CD4-positive, alpha-beta T cell (primary cell): ENCODE measurements at regions not wholly inside any gene's neighbourhood (a gene's known extent, or its start where the extent isn't known, plus 50 kb on each side); places are given as distances from the start of the nearest gene placed in this dataset.
"Not testable (repeated sequence)": the region's sequence is repeated elsewhere in the genome, so short reads cannot be mapped to it uniquely, and the experiment has no call there.

ENCODE experiments used
- ATAC-seq: fragments of 200-7000 bp; cut with Tn5 transposase; one replicate; pipeline ENCODE4 v1.10.0; 2022; ENCODE audit warnings: mild to moderate bottlenecking; ENCODE audit not compliant: poor library complexity
- CTCF ChIA-PET: fragments of 350-600 bp; sonication (Branson Sonifier 250); formaldehyde crosslinking; loops from one replicate; lab custom pipeline; 2021; ENCODE audit warnings: antibody characterized with exemption, inconsistent platforms; lab: Charles Lee
- POLR2A ChIA-PET: fragments of 350-600 bp; sonication (Branson Sonifier 250); formaldehyde crosslinking; loops from one replicate; lab custom pipeline; 2021; ENCODE audit warnings: antibody characterized with exemption, inconsistent platforms; lab: Charles Lee
- DNase-seq, 14 experiments: peaks; one replicate each; pipeline ENCODE4 v3.0.0-alpha.2; 2013 to 2020; ENCODE audit warnings: mixed read lengths in 2 of 14
- H3K27ac ChIP-seq, 2 donors: one replicate each; pipeline versions ENCODE4 v1.5.1 to v1.7.0; 2013; ENCODE audit warnings: low read length in 2 of 2, low read depth in 1 of 2, mild to moderate bottlenecking in 1 of 2
- H3K27me3 ChIP-seq, 2 experiments: 1 replicate in 1 of 2; 2 replicates in 1 of 2; pipeline versions ENCODE4 v1.6.1 to v1.7.0; 2013; ENCODE audit warnings: low read length in 2 of 2, control low read depth in 1 of 2, mild to moderate bottlenecking in 1 of 2, moderate library complexity in 1 of 2; ENCODE audit not compliant: insufficient read depth in 2 of 2, control insufficient read depth in 1 of 2
- H3K36me3 ChIP-seq: one replicate; pipeline ENCODE4 v1.6.1; 2013; ENCODE audit warnings: low read length, control low read depth; ENCODE audit not compliant: insufficient read depth
- H3K4me1 ChIP-seq: one replicate; pipeline ENCODE4 v1.6.1; 2013; ENCODE audit warnings: low read length, control low read depth; ENCODE audit not compliant: insufficient read depth
- H3K4me3 ChIP-seq: one replicate; pipeline ENCODE4 v1.5.1; 2013; ENCODE audit warnings: mild to moderate bottlenecking, low read length, moderate library complexity
- H3K9me3 ChIP-seq, 2 experiments: 1 replicate in 1 of 2; 2 replicates in 1 of 2; pipeline versions ENCODE4 v1.6.1 to v1.7.0; 2013; ENCODE audit warnings: low read length in 2 of 2, mild to moderate bottlenecking in 2 of 2, control low read depth in 1 of 2, moderate library complexity in 1 of 2; ENCODE audit not compliant: control insufficient read depth in 1 of 2, insufficient read depth in 1 of 2
- H3K27ac Mint-ChIP-seq: one replicate; pipeline ENCODE4 v1.8.0; 2020; ENCODE audit warnings: mixed read lengths
- H3K27me3 Mint-ChIP-seq: one replicate; pipeline ENCODE4 v1.8.0; 2021; ENCODE audit warnings: mixed read lengths
- H3K36me3 Mint-ChIP-seq: one replicate; pipeline ENCODE4 v1.8.0; 2021; ENCODE audit warnings: low read depth, mixed read lengths
- H3K4me1 Mint-ChIP-seq: one replicate; pipeline ENCODE4 v1.8.0; 2021; ENCODE audit warnings: low read depth, mixed read lengths
- H3K4me3 Mint-ChIP-seq: one replicate; pipeline ENCODE4 v1.8.0; 2020; ENCODE audit warnings: mild to moderate bottlenecking, mixed read lengths
- H3K9me3 Mint-ChIP-seq: one replicate; pipeline ENCODE4 v1.8.0; 2020; ENCODE audit warnings: mixed read lengths
- intact Hi-C, 2 experiments: fragments of 100-400 bp; cut with DNase I in 1 of 2; cut with micrococcal nuclease in 1 of 2; formaldehyde crosslinking; loops; one replicate each; pipeline versions ENCODE4 v1.15.1 to v1.9.0; 2023 to 2025; cut with DNase I, micrococcal nuclease
- TF ChIP-seq, protein P1 (sequence below): fragments of 200-600 bp; IDR thresholded peaks from one replicate; pipeline ENCODE4 v1.8.0; 2022; ENCODE audit warnings: antibody characterized with exemption, mild to moderate bottlenecking

GRCh38 chr18:30432349-30432748 lies 610.2 kb downstream of the DSC3 start:
- Mint-ChIP-seq H3K36me3 (no peaks in the 10 kb centered on the region), H3K27ac (no peak overlapping the region), H3K4me3 (no peak overlapping the region), H3K27me3 (no peaks in the 10 kb centered on the region), H3K4me1 (no peaks in the 10 kb centered on the region), H3K9me3 (peaks cover 7% of the 10 kb centered on the region)
- Histone ChIP-seq H3K4me3 (no peak overlapping the region), H3K4me1 (no peaks in the 10 kb centered on the region), H3K9me3 (peaks cover 0 to 4% of the 10 kb centered on the region in 2 experiments), H3K27ac (no peak overlapping the region), H3K27me3 (no peaks in the 10 kb centered on the region), H3K36me3 (no peaks in the 10 kb centered on the region)
- intact Hi-C loops = no loop called here
- ChIA-PET POLR2A (no interaction called here), CTCF (no interaction called here)
- ATAC-seq (no peak), DNase-seq (no peak)
- TF ChIP-seq, protein P1, sequence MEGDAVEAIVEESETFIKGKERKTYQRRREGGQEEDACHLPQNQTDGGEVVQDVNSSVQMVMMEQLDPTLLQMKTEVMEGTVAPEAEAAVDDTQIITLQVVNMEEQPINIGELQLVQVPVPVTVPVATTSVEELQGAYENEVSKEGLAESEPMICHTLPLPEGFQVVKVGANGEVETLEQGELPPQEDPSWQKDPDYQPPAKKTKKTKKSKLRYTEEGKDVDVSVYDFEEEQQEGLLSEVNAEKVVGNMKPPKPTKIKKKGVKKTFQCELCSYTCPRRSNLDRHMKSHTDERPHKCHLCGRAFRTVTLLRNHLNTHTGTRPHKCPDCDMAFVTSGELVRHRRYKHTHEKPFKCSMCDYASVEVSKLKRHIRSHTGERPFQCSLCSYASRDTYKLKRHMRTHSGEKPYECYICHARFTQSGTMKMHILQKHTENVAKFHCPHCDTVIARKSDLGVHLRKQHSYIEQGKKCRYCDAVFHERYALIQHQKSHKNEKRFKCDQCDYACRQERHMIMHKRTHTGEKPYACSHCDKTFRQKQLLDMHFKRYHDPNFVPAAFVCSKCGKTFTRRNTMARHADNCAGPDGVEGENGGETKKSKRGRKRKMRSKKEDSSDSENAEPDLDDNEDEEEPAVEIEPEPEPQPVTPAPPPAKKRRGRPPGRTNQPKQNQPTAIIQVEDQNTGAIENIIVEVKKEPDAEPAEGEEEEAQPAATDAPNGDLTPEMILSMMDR = no peak

- H3K4me3 ChIP-seq, H3K36me3 ChIP-seq, H3K9me3 Mint-ChIP-seq, H3K9me3 ChIP-seq, H3K27ac Mint-ChIP-seq, ATAC-seq, CTCF ChIA-PET, H3K27me3 ChIP-seq, H3K27me3 Mint-ChIP-seq, DNase-seq, H3K4me3 Mint-ChIP-seq, H3K36me3 Mint-ChIP-seq, H3K4me1 ChIP-seq, POLR2A ChIA-PET, H3K4me1 Mint-ChIP-seq, H3K27ac ChIP-seq, intact Hi-C loops: not testable (repeated sequence)
These were observed 623.1 kb downstream of the DSC3 start for GRCh38 chr18:30419399-30419798.

- Histone ChIP-seq H3K4me1 (no peaks in the 10 kb centered on the region), H3K36me3 (no peaks in the 10 kb centered on the region), H3K27ac (no peak overlapping the region), H3K9me3 (peaks cover 5 to 8% of the 10 kb centered on the region in 2 experiments), H3K4me3 (no peak overlapping the region), H3K27me3 (no peaks in the 10 kb centered on the region)
- H3K4me3 Mint-ChIP-seq = no peak overlapping the region
- H3K36me3 Mint-ChIP-seq = no peaks in the 10 kb centered on the region
- intact Hi-C loops = no loop called here
- no peaks in the 10 kb centered on the region for H3K4me1 Mint-ChIP-seq
- POLR2A ChIA-PET = no interaction called here
- H3K9me3 Mint-ChIP-seq = peaks cover 6% of the 10 kb centered on the region
- no peak overlapping the region for H3K27ac Mint-ChIP-seq
- no peak for ATAC-seq
- CTCF ChIA-PET = no interaction called here
- H3K27me3 Mint-ChIP-seq = no peaks in the 10 kb centered on the region
- DNase-seq = no peak
- TF ChIP-seq, protein P1 = no peak
These were observed 626.6 kb downstream of the DSC3 start for GRCh38 chr18:30415903-30416302.

GRCh38 chr18:30409120-30409519 lies 633.4 kb downstream of the DSC3 start:
- Mint-ChIP-seq H3K27ac (no peak overlapping the region), H3K27me3 (no peaks in the 10 kb centered on the region), H3K4me3 (no peak overlapping the region), H3K36me3 (no peaks in the 10 kb centered on the region), H3K4me1 (no peaks in the 10 kb centered on the region), H3K9me3 (peaks cover 15% of the 10 kb centered on the region)
- POLR2A ChIA-PET = no interaction called here
- Histone ChIP-seq H3K4me3 (no peak overlapping the region), H3K36me3 (no peaks in the 10 kb centered on the region), H3K4me1 (no peaks in the 10 kb centered on the region), H3K27ac (no peak overlapping the region), H3K9me3 (peaks cover 0 to 4% of the 10 kb centered on the region in 2 experiments), H3K27me3 (no peaks in the 10 kb centered on the region)
- DNase-seq (no peak), ATAC-seq (no peak)
- CTCF ChIA-PET = no interaction called here
- TF ChIP-seq, protein P1 = no peak
- intact Hi-C loops = no loop called here
